Stimulated activated naive CD4-positive, alpha-beta T cell (primary cell): ENCODE measurements at regions not wholly inside any gene's neighbourhood (a gene's known extent, or its start where the extent isn't known, plus 50 kb on each side); places are given as distances from the start of the nearest gene placed in this dataset.
"Not testable (repeated sequence)": the region's sequence is repeated elsewhere in the genome, so short reads cannot be mapped to it uniquely, and the experiment has no call there.

Experiments
- DNase-seq, 6 experiments: peaks; one replicate each; lab custom pipeline; 2025; lab: John Stamatoyannopoulos, UW

DNA sequence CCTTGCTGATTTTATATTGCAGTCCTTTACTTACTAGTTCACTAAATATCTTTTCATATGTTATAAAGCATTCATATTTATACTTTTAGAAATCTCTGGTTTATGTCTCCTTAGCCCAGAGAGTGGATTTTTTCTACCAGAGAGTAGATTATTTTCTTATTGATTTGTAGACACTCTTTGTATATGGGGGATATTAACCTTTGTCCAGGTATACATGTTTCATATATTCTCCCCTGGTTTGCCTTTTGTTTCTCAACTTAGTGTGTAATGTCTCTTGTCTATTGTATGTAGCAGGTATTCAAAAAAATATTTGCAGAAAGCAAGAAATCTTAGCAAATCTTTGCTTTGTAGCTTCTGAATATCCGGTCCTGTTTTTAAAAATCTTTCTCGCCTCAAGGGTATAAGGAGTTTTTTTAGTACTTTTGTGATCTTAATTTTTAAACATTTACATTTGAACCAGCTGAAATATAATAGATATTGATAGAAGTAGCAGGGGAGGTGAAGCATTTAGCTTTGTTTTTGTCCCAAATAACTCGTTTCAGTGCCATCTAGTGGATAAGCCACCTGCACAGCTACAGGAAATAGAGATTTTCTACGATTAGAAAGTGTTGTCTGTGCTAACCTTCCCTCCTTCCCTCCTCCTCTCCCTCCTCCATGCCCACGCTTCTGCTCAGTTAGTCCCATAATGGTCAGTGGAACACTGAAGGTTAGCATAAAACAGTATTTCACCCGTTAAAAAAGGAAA, 97.0 kb downstream of the PHETA1 start:
- peak in 2 of 6 experiments; percentile 11 to 17 for DNase-seq

DNA sequence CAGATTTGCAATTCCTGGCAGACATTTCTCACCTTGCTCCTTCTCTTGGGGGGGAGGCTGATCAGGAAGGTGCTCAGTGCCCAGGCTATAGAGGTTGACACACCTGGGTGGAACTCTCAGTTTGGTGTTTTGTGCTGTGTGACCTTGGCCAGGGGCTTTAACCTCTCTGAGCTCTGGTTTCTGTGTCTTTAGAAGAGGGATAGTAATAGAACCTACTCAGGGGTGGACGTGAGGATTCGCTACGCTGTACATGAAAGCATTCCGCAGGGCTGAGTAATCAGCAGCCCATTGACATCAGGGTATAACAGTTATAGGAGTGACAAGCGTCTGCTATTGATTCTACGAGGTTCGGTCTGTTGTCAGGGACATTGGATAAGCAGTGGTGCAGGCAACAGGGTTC, 98.1 kb downstream of the PHETA1 start:
- no peak for DNase-seq

DNA sequence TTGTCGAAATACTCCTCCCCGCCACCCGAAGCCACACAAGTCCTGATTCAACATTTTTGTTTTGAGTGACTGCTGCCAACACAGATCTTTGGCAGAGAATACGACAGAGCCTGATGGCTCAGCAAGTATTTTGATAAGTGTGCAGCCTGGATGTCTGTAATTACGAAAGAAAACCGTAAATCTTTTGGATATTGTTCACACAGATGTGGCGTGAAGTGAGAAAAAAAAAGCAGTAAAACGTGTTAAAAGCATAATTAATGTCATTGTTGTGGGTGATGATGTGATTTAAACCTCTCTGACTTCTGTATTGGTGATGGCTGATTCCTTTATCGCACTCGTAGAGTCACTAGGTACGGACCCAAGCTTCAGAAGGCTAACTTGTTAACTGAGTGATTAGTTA, 98.7 kb downstream of the PHETA1 start:
- no peak for DNase-seq

DNA sequence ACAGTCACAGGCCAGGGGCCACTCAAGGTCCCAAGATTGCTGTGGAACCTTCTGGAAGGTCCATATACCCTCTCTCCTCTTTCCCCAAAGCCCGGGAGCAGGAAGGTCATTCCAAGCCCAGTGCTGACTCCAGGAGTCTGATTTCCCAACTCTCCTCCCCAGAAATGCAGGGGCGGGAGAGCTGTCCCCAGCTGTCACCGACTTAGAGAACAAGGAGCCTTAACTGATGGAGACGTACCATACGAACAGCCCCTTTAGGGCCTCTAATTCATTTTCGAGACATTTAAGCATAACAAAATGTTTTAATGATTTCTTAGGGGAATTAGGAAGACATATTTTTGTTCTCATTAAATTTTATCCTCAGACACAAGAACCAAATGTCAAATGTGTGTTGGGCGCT, 99.2 kb downstream of the PHETA1 start:
- DNase-seq = no peak

DNA sequence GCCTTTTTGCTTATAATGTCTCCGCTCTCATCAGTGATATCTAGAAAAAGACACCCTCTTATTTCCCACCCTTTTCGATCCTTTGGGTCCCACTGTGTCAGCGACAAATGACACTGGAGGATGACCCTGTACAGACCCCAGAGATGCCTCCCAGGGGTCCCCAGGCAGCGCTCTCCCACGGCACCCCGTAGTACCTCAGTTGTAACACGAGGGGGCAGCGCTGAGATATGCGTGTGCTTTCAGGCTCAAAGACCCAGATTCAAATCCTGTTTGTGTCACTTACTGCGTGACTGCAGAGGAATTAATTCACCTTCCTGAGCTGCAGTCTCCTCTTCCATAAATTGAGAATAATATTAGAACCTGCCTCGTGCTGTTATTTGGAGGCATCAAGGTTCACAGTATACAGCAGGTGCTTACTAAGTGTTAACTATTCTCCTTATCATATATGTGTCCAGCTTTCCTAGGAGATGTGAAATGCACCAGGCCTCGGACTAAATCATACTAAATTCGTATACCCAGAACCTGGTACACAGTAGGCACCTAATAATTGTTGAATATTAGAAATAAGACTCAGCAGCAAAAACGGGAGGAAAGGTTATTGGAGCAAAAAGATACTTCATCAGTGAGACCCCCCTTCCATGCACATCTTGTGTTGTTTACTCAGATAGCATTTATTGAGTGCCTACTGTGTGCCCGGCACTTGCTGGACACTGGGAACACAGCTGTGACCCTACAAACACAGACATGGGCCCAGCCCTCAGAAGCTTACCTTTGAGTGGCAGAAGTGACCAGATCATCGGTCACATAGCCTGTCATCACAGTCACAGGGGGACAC, 99.9 kb downstream of the PHETA1 start:
- no peak for DNase-seq

DNA sequence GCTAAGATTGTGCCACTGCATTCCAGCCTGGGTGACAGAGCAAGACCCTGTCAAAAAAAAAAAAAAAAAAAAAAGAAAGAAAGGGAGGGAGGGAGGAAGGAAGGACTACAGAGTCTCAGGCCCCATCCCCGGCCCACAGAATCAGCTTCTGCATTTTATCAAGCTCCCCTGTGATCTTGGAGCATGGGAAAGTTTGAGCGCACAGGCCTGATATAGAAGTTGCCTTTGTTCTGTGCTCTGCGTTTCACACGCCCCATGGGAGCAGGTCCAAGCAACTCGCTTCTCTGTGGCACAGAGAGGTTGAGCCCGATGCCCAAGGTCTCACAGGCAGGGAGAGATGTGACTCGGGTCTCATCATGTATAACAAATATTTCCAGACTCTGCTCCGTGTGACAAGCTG, 101.8 kb downstream of the PHETA1 start:
- no peak for DNase-seq

DNA sequence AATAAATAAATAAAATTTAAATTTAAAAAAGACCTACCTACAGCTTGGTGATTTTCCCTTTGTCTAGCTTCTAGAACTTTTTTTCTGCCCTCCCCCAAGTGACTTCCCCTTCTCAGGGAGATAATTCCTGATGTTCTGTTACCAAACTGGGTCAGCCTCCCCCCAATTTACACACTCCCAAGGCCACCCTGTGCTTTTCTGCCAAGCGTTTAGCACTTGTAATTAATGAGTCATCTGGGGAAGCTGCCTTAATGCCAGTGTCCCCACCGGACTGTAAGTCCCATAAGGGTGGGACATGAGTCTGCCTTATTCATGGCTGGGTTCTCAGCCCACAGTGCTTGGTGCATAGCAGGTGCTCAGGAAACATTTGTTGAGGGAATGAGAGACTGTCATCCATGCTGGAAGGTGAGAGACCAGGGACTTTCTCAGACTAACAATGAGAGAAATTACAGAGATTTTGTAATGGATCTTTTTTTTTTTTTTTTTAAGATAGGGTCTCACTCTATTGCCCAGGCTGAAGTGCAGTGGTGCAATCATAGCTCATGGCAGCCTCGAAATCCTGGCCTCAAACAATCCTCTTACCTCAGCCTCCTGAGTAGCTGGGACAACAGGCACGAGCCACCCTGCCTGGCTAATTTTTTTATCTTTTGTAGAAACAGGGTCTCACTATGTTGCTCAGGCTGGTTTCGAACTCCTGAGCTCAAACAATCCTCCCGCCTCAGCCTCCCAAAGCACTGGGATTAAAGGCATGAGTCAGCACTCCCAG, 106.8 kb downstream of the PHETA1 start:
- DNase-seq = no peak

DNA sequence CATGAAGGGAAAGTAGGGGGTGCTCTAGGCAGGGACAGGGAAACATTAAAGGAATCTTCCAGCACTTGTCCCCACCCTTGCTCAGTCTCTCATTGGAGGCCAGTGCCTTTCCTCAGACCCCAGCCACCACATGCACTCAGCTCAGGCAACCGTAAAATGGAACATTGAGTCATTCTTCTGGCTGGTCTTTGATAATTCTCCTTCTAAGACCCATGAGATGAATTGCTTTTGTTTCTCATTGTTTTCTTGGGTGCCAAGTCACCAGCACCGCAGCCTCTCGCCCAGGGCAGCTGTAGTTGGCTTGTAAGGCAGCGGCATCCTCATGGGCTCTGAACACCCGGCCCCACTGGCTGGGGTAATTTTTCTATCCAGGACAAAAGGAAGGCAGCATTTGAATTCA, 108.2 kb downstream of the PHETA1 start:
- DNase-seq = no peak

DNA sequence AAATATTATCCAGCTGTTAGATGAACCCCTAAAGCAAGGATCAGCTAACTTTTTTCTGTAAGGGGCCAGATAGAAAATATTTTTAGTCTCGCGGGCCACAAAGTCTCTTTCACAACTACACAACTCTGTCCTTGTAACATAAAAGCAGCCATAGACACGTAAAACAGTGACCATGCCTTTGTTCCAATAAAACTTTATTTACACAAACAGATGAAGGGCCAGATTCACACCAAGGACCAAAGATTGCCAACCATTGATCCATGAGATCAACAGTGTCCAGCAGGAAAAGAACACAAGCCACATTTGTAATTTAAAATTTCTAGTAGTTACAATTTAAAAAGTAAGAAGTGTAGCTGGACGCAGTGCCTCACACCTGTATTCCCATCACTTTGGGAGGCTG, 109.7 kb downstream of the PHETA1 start:
- DNase-seq = no peak

DNA sequence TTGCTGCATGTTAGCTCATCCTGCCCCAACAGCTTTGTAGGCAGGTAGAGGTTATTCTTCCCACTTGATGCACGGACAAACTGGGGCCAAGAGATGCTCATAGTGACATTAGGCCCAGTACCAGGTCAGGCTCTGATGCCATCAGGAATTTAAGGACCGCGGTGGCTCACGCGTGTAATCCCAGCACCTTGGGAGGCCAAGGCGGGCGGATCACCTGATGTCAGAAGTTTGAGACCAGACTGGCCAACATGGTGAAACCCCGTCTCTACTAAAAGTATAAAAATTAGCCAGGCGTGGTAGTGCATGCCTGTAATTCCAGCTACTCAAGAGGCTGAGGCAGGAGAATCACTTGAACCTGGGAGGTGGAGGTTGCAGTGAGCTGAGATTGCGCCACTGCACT, 110.8 kb downstream of the PHETA1 start:
- not testable (repeated sequence) for DNase-seq

DNA sequence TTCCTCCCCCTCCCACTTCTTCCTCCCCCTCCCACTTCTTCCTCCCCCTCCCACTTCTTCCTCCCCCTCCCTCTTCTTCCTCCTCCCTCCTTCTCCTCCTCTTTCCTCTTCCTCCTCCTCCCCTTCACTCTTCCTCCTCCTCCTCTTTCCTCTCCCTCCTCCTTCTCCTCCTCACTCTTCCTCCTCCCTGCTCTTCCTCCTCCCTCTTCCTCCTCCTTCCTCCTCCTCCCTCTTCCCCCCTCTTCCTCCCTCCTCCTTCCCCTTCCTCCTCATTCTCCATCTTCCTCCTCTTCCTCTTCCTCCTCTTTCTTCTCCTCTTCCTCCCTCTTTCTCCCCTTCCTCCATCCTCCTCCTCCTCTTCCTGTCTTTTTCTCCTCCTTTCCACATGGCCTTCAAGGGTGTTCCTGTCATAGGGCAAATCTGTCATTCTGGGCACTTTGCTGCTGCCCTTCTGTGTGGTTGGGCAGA, 111.4 kb downstream of the PHETA1 start:
- no peak for DNase-seq

DNA sequence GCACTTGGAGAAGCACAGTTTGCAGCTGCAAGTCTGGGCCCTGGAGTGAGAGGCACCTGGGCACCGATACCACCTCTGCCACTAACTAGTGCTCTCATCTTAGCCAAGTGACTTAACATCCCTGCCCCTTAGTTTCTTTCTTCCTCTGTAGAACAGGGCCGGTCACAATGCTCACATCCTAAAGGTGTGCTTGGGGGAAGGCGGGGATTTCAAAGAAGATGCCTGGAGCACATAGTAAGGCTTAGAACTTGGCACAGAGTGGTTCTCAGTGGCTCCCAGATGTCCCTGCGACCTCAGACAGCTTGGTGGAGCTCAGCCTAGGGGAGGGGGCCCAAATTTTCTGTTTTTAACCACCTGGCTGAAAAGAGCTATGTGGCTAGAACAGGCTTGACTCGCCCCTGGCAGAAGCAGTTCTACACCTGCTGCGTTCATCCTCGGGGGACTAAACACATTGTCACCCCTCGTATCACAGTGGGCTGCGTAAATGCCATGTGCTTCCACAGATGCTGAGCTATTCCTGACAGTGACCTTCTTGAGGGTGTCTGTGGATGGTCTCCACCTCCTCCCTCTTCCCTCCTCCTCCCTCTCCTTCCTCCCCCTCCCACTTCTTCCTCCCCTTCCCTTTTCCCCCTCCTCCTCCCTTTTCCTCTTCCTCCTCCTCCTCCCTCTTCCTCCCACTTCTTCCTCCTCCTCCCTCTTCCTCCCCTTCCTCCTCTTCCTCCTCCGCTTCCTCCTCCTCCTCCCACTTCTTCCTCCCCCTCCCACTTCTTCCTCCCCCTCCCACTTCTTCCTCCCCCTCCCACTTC, 112.1 kb downstream of the PHETA1 start:
- DNase-seq = no peak

DNA sequence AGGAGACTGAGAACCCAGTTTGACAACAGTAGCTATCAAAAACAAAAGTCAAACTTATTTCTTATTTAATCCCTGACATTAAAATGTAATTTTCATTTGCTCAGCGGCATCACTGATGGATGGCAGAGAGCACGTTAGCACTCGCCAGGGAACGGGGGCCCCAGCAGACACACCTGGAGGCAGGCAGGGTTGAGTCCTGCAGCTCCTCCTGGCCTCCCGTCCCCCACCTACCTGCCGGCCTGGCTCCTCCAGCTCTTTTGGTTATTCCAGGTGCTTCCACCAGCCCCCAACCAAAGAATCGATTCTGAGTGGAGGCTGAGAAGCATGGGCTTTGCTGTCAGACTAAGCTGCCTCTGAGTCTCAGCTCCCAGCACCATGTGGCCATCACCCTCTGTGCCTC, 113.6 kb downstream of the PHETA1 start:
- DNase-seq = no peak

DNA sequence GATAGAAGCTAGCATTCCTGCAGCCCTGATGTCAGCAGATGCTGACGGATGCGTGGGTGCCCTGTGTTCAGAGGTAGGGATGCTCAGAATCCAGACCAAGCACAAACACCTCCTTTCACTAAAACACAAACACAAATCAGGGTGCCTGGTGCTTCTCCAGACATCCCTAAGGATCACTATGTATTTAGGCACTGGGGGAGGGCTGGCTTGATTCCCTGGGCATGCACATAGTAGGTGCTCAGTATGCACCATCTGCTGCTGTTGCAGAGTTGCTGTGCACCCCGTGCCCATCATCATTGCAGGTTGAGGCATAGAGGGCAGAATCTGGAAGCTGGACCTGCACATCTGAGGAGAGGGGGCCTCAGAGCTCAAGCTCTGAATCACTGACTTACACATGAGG, 114.8 kb downstream of the PHETA1 start:
- no peak for DNase-seq

DNA sequence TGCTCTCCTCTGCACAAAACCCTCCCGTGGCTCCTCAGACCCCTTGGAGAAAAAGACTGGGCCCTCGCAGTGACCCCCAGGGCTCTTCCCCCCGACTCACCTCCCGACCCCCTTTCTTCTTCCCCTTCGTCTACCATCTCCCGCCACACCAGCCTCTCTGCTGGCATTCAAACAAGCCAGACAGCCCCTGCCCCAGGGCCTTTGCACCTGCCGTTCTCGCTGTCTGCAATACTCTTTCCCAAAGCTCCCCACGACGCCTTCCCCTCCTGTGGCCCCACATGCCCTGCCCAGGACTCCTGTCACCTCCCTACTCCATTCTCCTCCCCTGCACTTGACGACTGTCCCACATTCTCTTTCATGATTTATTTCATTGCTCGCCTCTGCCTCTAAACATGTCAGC, 115.7 kb downstream of the PHETA1 start:
- no peak for DNase-seq

DNA sequence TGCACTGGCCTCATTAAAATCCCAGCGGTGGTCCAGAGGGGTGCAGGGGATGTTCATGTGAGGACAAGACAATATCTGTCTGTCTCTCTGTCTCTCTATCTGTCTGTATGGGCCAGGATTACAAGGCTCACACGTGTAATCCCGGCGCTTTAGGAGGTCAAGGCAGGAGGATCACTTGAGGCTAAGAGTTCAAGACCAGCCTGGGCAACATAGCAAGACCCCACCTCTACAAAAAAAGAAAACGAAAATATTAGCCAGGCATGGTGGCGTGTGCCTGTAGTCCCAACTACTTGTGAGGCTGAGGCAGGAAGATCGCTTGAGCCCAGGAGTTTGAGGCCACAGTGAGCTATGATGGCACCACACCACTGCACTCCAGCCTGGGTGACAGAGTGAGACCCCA, 117.1 kb downstream of the PHETA1 start:
- DNase-seq = no peak

DNA sequence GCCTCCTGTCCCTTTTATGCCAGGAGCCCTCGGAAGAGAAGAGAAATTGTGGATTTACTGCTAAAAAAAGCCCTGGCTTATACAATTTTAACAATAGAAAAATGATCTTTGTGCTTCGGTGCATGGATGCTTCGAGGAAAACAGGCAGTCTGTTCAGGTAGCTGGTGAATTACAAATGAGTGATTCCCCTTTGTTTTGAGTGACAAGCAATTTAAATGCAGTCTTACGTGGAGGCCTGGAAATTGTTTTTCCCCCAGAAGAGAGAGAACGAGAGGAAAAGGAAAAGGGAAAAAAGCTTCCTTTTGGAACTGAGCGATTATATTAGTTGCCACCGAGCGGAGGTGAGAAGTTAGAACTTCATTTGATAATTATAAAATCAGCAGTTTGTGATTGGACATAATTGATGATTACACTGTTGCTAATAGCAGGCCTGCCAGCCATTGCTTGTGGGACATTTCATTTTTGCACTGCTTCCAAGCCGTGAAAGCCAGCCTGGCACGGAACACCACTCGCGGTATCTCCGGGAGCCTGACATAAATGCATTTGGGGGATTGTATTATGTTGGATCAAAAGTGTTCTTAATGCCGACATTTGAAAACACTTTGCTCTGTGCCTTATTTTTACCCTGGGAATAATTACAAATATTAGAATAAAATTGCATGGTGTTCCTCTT, 117.7 kb downstream of the PHETA1 start:
- no peak for DNase-seq

DNA sequence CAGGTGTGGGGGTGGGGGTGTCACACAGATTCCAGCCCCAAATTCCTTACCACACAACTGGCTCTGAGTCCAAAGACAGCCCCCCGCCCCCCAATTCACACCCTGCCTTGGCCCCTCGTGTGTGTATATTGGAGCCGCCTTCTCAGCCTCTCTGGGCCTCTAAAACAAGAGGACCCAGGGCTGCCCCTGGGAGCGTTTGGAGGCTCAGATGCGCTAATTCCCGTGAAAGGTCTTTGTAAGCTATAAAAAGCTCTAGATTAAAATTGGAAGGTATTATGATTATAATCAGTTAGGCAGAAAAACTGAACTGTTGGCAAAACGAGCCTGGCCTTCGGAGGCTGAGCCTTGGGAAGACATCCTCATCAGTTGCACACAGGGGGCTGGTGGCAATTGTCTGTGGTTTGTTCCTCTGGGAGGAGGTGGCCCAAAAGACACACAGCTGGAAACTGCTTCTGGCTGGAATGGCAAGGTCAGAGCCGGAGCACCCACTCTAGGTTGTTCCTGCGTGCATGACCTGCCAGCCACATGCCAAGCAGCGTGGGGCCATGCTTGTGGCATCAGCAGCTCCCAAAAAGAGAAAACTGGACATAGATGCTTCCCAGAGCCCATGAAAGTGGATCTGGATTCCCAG, 118.5 kb downstream of the PHETA1 start:
- no peak for DNase-seq

DNA sequence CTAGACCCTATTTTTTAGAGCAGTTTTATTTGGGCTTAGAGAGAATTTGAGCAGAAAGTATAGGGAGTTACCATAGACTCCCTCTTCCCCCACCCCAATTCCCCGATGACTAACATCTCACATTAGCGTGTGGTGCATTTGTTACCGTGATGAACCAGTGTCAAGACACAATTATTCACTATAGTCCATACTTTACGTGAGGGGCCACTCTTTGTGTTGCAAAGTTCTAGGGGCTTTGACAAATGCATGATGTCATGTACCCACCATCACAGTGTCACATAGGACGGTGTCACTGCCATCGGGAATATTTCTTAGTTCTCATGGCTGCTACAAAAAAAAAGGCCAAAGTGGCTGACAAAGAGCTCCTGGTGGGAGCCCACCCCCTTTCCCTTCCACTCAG, 119.1 kb downstream of the PHETA1 start:
- DNase-seq = no peak

DNA sequence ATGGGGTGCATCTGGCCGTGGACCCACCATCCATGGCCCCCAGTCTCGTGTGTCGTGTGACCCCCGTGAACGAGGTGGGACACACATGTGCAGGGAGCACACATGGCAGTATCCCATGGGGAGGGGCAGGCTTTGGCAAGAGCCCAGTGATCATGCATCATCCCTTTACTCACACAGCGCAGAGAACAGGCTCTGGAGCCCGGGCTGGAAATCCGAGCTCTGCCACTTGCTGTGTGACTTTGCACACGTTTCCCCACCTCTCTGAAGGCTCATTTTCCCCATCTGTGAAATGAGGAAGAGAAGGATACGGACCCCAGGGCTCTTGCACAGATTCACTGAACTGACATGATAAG, 119.9 kb downstream of the PHETA1 start:
- no peak for DNase-seq
